ENCODE measurements at regions not wholly inside any gene's neighbourhood (a gene's known extent, or its start where the extent isn't known, plus 50 kb on each side); places are given as distances from the start of the nearest gene placed in this dataset.

GRCh38 chr10:6842722-6843121, 262.6 kb upstream of the PRKCQ start:
- POLR2A ChIA-PET = no interaction called here
- H2AFZ ChIP-seq (ENCODE audit: low read depth, low read length, poor library complexity, severe bottlenecking) = no peak overlapping the region

More at GRCh38 chr10:6842722-6843121, 262.6 kb upstream of the PRKCQ start:
- Histone ChIP-seq H3K4me2 (ENCODE audit: low read length) (no peak overlapping the region), H3K4me3 (replicated peaks in 1 of 2; ENCODE audit: low read depth in 1 of 2, low read length in 2 of 2) (no peak overlapping the region), H3K36me3 (ENCODE audit: control insufficient read depth in 1 of 2, insufficient read depth in 2 of 2, low read length in 2 of 2) (no peaks in the 10 kb centered on the region), H3K9me3 (ENCODE audit: control insufficient read depth in 1 of 2, insufficient read depth in 1 of 2, low read depth in 1 of 2, low read length in 2 of 2) (no peaks in the 10 kb centered on the region), H3K9me2 (ENCODE audit: insufficient read depth) (no peaks in the 10 kb centered on the region), H3K79me2 (ENCODE audit: insufficient read depth, low read length) (no peaks in the 10 kb centered on the region), H3K27me3 (ENCODE audit: insufficient read depth, low read length) (peaks cover 17% of the 10 kb centered on the region; the same call in 1 of the 2 replicates), H3K4me1 (ENCODE audit: control insufficient read depth in 1 of 2, insufficient read depth in 2 of 2, low read length in 2 of 2) (no peaks in the 10 kb centered on the region), H3K9ac (ENCODE audit: low read length) (no peak overlapping the region), H3K27ac (ENCODE audit: low read depth, low read length) (no peak overlapping the region), H4K20me1 (ENCODE audit: insufficient read depth) (no peaks in the 10 kb centered on the region)
- DNase-seq (ENCODE audit: low read depth, low spot score) (no peak), ATAC-seq (no peak)
- TF ChIP-seq ELF1 (IDR thresholded peaks at IDR 0.05; ENCODE audit: borderline replicate concordance, low read depth) (no peak), POLR2A (IDR thresholded peaks at IDR 0.05; ENCODE audit: borderline replicate concordance, extremely low read depth, insufficient read depth, insufficient read length) (no peak), ATF3 (IDR thresholded peaks at IDR 0.05) (no peak), REST (IDR thresholded peaks at IDR 0.05; ENCODE audit: low read depth) (no peak), CEBPB (IDR thresholded peaks at IDR 0.05; ENCODE audit: low read depth) (no peak), ZNF274 (IDR thresholded peaks at IDR 0.05; ENCODE audit: low read depth, low read length) (no peak), SRF (IDR thresholded peaks at IDR 0.05; ENCODE audit: low read depth) (no peak), ZFX (IDR thresholded peaks at IDR 0.05) (no peak), MAX (IDR thresholded peaks at IDR 0.05) (no peak), SIN3A (IDR thresholded peaks at IDR 0.05; ENCODE audit: low read depth) (no peak), TCF7L2 (IDR thresholded peaks at IDR 0.05; ENCODE audit: borderline replicate concordance, extremely low read depth, insufficient read depth, insufficient read length) (no peak), POLR2AphosphoS5 (IDR thresholded peaks at IDR 0.05; ENCODE audit: low read depth, low read length) (no peak), ZBTB33 (IDR thresholded peaks at IDR 0.05; ENCODE audit: extremely low read depth, insufficient replicate concordance, low read length) (no peak), SP1 (IDR thresholded peaks at IDR 0.05; ENCODE audit: low read depth) (no peak), FOSL1 (IDR thresholded peaks at IDR 0.05; ENCODE audit: low read depth) (no peak), RAD21 (IDR thresholded peaks at IDR 0.05; ENCODE audit: low read depth) (no peak), CBX3 (IDR thresholded peaks at IDR 0.05; ENCODE audit: low read depth) (no peak), YY1 (IDR thresholded peaks at IDR 0.05; ENCODE audit: extremely low read depth, insufficient replicate concordance, low read depth, low read length) (no peak)
- BruUV-seq (replicated peaks) = no TSS peak
- intact Hi-C loops (cut with micrococcal nuclease) = no loop called here
- RAD21 ChIA-PET (ENCODE audit: low non-redundant PET in 1 of 2, low total read pairs in 2 of 2, uncharacterized antibody in 2 of 2, unreplicated experiment in 2 of 2) = no interaction called here
- CTCF ChIA-PET = interaction anchor here (1.2 kb wide), 1 partner anchor 11 kb away, joined by 3 read pairs; no protein-coding TSS in a partner anchor

All from HCT116 (cell line).